Forelimb muscle (tissue), 1 donor: ENCODE measurements at regions not wholly inside any gene's neighbourhood (a gene's known extent, or its start where the extent isn't known, plus 50 kb on each side); places are given as distances from the start of the nearest gene placed in this dataset.

Experiments used
- DNase-seq: peaks from one replicate; pipeline ENCODE4 v3.0.0-alpha.2; 2013; ENCODE audit warnings: low read depth

GRCh38 chr14:85115921-85116320 is 414.0 kb upstream of the FLRT2 start:
- DNase-seq = no peak

- DNase-seq = no peak
Measured at GRCh38 chr14:85118274-85118673, 411.7 kb upstream of the FLRT2 start.

DNA sequence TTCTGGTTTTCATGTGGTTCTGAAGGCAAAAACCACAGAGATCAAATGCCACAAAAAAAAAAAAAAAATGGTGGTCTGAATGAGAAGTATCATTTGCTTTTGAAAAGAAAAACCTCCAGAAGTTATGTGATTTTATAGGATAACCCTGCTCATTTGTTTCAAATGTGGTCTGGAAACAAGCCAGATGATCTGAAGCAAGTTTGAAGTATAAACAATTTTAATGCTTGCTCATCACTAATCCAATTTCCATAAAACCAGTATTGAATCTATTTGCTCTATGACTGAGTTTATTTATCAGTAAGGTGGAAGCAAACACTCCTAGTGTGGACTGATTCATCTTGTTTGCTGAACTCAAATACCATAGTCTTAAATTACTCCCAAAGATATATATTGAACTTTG is 407.3 kb upstream of the FLRT2 start:
- DNase-seq = no peak

GRCh38 chr14:85123755-85124154 is 406.2 kb upstream of the FLRT2 start:
- no peak for DNase-seq

DNA sequence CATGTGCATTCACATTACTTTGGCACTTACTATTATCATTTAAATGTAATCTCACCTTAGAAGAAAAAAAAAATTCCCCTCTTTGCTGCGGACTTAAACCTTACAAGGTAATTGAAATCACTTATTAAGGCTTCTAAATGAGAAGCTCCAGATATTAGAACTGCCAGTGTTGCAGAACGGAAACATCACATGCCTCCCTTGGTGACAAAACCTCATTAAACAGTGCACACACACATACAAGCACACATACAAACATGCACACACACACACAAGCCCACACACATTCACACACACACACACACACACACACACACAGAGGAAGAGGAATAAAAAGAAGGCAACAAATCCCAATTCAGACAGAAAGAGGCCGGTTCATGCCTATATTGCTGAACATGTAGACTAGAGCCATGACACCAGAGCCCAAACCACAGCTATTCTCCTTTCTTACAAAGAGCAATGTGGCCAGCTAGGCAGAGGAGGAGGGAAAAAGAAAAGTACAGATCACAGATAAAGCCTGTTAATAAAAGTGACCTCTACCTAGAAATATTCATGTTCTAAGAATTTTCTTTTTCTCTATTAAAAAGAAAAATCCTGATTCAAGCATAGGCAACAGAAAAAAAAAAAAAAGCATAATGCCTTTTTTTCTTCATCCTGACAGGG is 405.2 kb upstream of the FLRT2 start:
- no peak for DNase-seq

DNA sequence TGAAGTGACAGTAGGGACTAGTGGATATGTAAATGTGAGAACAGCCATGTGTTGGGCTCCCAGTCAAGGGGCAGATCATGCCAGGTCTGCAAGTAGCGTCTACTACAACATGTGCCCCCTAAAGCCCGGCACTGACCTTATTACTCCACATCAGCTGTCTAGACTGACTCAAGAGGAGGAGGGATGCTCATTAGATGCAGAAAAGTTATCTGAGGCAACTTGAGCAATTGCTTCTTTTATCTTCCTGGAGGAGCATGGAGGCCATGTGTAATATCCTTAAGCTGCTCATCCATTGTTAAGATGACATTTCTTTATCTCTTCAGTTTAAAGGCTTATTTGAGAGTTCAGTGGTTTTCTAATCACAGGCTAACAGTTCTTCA is 404.7 kb upstream of the FLRT2 start:
- no peak for DNase-seq

GRCh38 chr14:85129921-85130320 is 400.0 kb upstream of the FLRT2 start:
- DNase-seq = no peak

DNA sequence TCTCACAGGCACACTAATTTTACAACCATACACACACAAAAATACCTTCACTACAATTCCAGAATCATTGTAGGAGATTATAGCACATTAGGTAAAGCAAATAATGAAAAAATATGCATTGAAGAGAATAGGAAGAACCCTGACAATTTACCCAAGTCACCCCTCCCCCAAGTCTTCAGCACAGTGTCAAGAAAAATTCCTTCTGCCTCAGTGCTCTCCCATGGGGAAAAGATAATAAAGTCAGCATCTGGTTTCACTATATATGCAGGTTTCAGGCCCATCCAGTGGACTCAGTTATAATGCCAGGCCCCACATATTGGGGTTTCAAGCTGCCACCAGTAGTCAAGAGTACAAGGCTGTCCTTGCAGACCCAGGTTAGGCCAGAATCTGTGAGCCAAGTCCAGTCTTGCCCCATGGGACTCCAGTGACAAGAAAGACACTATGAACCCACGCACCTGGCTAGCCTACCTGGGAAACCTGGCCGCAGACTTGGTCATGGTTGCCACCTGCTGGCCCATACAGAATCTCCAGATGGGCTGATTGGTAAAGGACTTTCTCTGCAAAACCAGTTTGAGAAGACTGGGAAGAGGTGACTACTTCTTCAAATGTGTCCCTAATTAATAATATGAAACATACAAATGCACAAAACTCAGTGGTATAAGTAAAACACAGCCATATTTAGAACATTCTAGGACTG is 398.6 kb upstream of the FLRT2 start:
- DNase-seq = no peak

- DNase-seq = no peak
Measured at GRCh38 chr14:85142982-85143381, 387.0 kb upstream of the FLRT2 start.

DNA sequence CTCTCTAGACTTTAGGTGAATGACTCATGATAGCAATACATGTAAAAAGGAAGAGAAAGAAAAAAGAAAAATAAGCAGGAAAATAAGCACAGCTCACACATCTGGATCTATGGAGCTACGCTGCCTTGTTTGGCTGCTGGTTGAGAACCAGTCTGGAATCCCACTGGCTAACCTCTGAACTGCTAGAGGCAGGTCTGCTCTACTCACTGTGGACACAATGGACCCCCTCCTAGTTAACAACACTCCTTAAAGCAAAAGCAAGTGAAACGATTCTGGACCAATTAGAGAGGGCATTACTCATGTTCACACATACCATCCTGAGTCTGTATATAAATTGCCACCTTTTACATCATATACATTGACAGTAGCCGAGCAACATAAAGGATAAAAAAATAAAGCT is 383.2 kb upstream of the FLRT2 start:
- no peak for DNase-seq

DNA sequence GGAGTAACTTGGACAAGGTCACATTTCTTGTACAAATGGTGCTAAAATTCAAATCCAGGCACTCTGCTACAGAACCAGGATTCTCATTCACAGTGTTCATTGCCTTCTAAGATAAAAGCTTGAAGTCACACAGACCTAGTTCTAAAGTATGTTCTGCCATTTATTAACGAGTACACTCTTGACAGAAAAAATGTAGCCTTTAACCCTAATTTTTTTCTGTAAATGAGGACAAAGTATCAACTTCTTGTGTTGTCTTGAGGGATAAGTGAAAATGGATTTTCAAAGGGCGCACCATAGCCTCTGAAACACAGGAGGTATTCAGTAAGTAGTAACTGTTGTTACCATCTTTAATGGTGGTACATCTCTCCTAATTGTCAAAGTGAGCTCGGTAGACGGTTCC is 379.8 kb upstream of the FLRT2 start:
- no peak for DNase-seq

GRCh38 chr14:85154714-85155113 is 375.2 kb upstream of the FLRT2 start:
- no peak for DNase-seq

- no peak for DNase-seq
Measured at GRCh38 chr14:85156319-85156718, 373.6 kb upstream of the FLRT2 start.

GRCh38 chr14:85159726-85160125 is 370.2 kb upstream of the FLRT2 start:
- no peak for DNase-seq

DNA sequence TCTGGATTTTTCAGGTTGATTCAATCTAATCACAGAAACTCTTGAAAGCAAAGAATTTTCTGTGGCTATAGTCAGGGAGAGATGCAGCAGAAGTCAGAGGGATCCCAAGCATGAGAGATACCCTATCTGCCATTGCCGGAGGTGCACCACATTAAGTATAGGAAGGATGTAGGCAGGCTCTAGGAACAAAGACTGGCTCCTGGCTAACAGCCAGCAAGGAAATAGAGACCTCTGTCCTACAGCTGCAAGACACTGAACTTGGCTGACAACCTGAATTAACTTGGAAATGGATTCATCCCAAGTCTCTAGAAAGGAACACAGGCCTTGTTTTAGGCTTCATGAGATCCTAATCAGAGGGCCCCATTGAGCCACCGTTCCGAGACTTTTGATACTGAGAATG is 364.9 kb upstream of the FLRT2 start:
- no peak for DNase-seq

DNA sequence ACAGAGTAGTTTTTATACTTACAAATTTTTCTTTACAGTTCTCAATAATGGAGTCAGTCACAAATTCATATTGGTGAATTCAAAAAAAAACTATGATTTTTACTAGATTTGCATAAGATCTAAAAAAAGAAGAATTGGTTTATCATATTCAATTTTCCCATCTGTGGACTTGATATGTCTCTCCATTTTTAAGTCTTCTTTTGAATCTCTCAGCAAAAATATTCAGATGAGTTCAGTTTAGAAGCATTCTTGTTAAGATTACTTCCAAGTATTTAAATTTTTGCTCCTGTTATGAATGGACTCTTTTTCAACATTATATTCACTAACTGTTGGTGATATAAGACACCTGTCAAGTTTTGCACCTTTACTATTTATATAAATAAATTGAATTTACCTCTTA is 360.6 kb upstream of the FLRT2 start:
- no peak for DNase-seq

DNA sequence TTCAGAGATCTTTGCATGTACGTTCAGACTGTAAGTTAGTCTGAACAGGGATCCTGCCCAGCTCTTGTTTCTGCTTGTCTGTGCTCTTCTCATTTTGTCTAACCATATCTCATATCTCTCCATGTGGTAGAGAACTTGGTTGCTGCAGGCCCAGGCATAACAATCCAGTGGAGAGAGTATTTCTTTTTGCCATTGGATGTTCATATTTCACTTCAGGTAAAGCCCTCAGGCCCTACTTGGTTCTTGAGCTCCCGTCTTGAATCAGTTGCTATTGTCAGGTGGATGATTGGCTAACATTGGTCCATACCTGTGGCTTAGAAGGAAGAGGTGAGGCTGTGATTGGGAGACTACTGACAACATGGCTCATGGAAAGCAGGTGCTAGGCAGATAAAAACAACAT is 357.7 kb upstream of the FLRT2 start:
- DNase-seq = no peak

GRCh38 chr14:85172889-85173477 is 357.0 kb upstream of the FLRT2 start:
- no peak for DNase-seq

GRCh38 chr14:85175556-85175955 is 354.4 kb upstream of the FLRT2 start:
- no peak for DNase-seq

DNA sequence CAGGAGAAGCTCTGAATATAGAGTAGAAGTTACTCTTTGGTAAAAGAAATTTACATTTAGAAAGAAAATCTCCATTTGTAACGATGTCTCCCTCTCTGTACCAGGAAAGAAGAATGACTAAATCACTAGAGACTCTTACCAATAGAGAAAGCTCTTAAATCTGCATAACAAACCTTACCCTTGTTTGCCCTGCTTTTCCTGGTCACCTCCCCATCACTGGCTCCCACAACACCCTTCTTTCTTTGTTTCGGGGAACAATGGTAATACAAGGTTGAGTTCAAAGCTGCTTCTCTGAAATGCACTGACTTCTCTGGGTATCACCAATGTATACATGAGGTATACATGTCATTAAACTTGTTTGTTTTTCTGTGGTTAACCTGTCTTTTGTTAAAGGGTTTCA is 351.1 kb upstream of the FLRT2 start:
- DNase-seq = no peak

DNA sequence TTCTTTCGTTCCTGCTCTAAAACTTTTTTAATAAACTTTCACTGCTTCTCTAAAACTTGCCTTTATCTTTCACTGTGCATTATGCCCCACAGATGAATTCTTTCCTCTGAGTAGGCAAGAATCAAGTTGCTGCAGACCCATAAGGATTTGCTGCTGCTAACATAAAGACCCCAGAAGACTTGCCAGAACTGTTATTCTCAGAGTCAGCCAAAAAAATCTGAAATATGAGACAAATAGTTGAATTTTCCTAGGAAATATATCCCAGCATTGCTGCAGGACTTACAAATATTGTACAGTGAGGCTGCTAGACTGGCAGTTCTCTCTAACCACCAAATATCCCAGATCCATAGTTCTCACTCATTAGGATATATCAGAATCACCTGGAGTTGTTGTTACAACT is 349.1 kb upstream of the FLRT2 start:
- no peak for DNase-seq

- no peak for DNase-seq
Measured at GRCh38 chr14:85182282-85182681, 347.7 kb upstream of the FLRT2 start.

DNA sequence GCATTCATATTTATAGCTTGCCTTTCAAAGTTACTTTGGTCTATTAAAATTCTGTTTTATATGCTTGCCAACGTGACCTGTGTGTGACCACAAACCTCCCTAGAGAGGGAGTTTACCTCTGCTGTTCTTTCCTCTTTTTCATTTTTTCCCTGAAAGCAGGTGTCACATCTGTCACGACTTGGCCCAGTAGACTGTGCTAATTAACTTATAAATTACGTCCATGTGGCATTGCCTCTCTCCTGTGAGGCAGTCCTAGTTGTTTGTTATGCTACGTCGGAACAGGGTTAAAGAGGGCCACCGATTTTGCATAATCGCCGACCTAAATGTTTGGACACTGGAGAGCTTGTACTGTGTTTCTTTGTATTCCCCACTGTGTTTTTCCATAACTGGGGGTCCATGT is 343.9 kb upstream of the FLRT2 start:
- DNase-seq = no peak

GRCh38 chr14:85187521-85187920 is 342.4 kb upstream of the FLRT2 start:
- DNase-seq = no peak
